MM.1S (cell line): ENCODE measurements at regions not wholly inside any gene's neighbourhood (a gene's known extent, or its start where the extent isn't known, plus 50 kb on each side); places are given as distances from the start of the nearest gene placed in this dataset.

Experiments used
- DNase-seq: peaks from one replicate; pipeline ENCODE4 v3.0.0-alpha.2; 2015
- H2AFZ ChIP-seq: fragments of 300-600 bp; sonication (generic); 2 replicates; pipeline ENCODE4 v1.6.0; 2016; ENCODE audit warnings: antibody characterized with exemption, low read length
- H3F3A ChIP-seq: fragments of 300-600 bp; sonication (generic); 2 replicates; pipeline ENCODE4 v1.6.1; 2016; ENCODE audit warnings: mild to moderate bottlenecking, antibody characterized with exemption, low read length, moderate library complexity, mixed read lengths; ENCODE audit not compliant: insufficient read depth
- H3K27ac ChIP-seq: fragments of 300-600 bp; sonication (generic); 2 replicates; pipeline ENCODE4 v1.5.1; 2016; ENCODE audit warnings: mild to moderate bottlenecking, low read length
- H3K27me3 ChIP-seq: fragments of 300-600 bp; sonication (generic); replicated peaks from 2 replicates; pipeline ENCODE4 v1.6.0; 2016; ENCODE audit warnings: low read length; ENCODE audit not compliant: insufficient read depth
- H3K36me3 ChIP-seq: fragments of 300-600 bp; sonication (generic); replicated peaks from 2 replicates; pipeline ENCODE4 v1.6.1; 2016; ENCODE audit warnings: mild to moderate bottlenecking, low read length, mixed read lengths; ENCODE audit not compliant: insufficient read depth
- H3K4me1 ChIP-seq: fragments of 300-600 bp; sonication (generic); 2 replicates; pipeline ENCODE4 v1.6.1; 2016; ENCODE audit warnings: low read length, mixed read lengths
- H3K4me2 ChIP-seq: fragments of 300-600 bp; sonication (generic); 2 replicates; pipeline ENCODE4 v1.6.0; 2016; ENCODE audit warnings: low read depth, low read length
- H3K4me3 ChIP-seq: fragments of 300-600 bp; sonication (generic); 2 replicates; pipeline ENCODE4 v1.5.1; 2016; ENCODE audit warnings: low read length, mixed read lengths
- H3K79me2 ChIP-seq: fragments of 300-600 bp; sonication (generic); 2 replicates; pipeline ENCODE4 v1.6.1; 2016; ENCODE audit warnings: mixed run types, low read length, mixed read lengths
- H3K9ac ChIP-seq: fragments of 300-600 bp; sonication (generic); 2 replicates; pipeline ENCODE4 v1.6.1; 2016; ENCODE audit warnings: low read length, mixed read lengths
- H3K9me2 ChIP-seq: fragments of 300-600 bp; sonication (generic); replicated peaks from 2 replicates; pipeline ENCODE4 v1.6.1; 2016; ENCODE audit warnings: mild to moderate bottlenecking, low read length, mixed read lengths; ENCODE audit not compliant: insufficient read depth
- H3K9me3 ChIP-seq: fragments of 300-600 bp; sonication (generic); replicated peaks from 2 replicates; pipeline ENCODE4 v1.6.1; 2016; ENCODE audit warnings: mild to moderate bottlenecking, low read length, mixed read lengths; ENCODE audit not compliant: insufficient read depth
- H4K20me1 ChIP-seq: fragments of 300-600 bp; sonication (generic); 2 replicates; pipeline ENCODE4 v1.6.1; 2016; ENCODE audit warnings: mild to moderate bottlenecking, low read length, moderate library complexity, mixed read lengths; ENCODE audit not compliant: insufficient read depth
- CTCF ChIP-seq: fragments of 300-600 bp; sonication (generic); IDR thresholded peaks from 2 replicates; pipeline ENCODE4 v1.5.1; 2016; ENCODE audit warnings: antibody characterized with exemption, low read length, mixed read lengths
- EZH2 ChIP-seq: fragments of 300-600 bp; sonication (generic); optimal IDR thresholded peaks from 2 replicates; pipeline ENCODE3; 2017; ENCODE audit warnings: low read depth, mild to moderate bottlenecking, antibody characterized with exemption, low read length, mixed read lengths
- EZH2phosphoT487 ChIP-seq: fragments of 300-600 bp; sonication (generic); IDR thresholded peaks from 2 replicates; pipeline ENCODE4 v1.6.1; 2018; ENCODE audit warnings: antibody characterized with exemption, low read length

DNA sequence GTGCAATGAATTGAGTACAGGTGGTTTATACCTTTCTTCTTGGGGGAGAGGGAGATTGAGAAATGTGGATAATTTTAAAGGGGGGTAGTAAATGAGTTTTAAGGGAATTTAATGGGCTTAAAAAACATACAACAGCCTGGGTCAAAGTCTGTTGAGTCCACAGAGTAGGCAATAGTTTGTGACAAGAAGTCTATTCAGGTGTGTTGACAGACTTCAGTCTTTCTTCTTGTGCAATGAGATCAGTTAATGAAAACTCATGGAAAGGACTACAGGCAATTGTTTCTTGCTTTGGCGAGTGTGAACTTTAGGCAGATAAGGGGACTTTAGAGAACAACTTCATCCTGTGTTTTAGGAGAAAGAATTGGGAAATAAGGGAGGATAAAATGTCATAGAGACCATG is 507.8 kb upstream of the CA10 start:
- H3K27ac ChIP-seq, result no peak overlapping the region
- no peaks in the 10 kb centered on the region for H3K4me1 ChIP-seq
- H3K27me3 ChIP-seq, result no peaks in the 10 kb centered on the region
- no peak for TF ChIP-seq EZH2
- no peak for TF ChIP-seq CTCF
- no peak for TF ChIP-seq EZH2phosphoT487
- DNase-seq, result no peak
- H3K79me2 ChIP-seq, result no peaks in the 10 kb centered on the region
- H3K4me3 ChIP-seq, result no peak overlapping the region
- no peak overlapping the region for H2AFZ ChIP-seq
- no peaks in the 10 kb centered on the region for H3F3A ChIP-seq
- no peaks in the 10 kb centered on the region for H3K9me3 ChIP-seq
- no peaks in the 10 kb centered on the region for H3K36me3 ChIP-seq
- no peaks in the 10 kb centered on the region for H3K9me2 ChIP-seq
- H3K4me2 ChIP-seq, result no peak overlapping the region
- H3K9ac ChIP-seq, result no peak overlapping the region
- H4K20me1 ChIP-seq, result no peaks in the 10 kb centered on the region

DNA sequence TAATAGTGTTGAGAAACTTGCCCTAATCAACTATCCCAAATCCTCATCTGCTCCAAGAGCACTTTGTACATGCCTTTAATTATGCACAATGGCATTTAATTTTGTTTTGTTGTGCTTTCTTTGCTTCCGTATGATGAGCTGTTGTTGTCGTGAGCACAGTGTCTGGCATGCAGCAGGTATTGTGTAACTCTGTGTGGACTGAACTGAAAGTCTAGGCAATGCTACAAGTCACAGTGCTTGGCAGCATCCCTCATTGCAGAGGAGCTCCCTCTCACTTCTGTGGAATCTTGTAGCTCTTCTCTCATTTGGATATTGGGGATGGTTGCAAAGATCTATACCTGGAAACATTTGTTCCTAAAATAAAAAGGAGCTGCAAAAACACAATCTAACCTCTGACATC is 502.2 kb upstream of the CA10 start:
- H3K4me1 ChIP-seq, result no peaks in the 10 kb centered on the region
- no peaks in the 10 kb centered on the region for H3F3A ChIP-seq
- H3K4me3 ChIP-seq, result no peak overlapping the region
- H3K9ac ChIP-seq, result no peak overlapping the region
- H3K9me3 ChIP-seq, result no peaks in the 10 kb centered on the region
- H2AFZ ChIP-seq, result no peak overlapping the region
- H3K36me3 ChIP-seq, result no peaks in the 10 kb centered on the region
- H3K9me2 ChIP-seq, result no peaks in the 10 kb centered on the region
- H3K79me2 ChIP-seq, result no peaks in the 10 kb centered on the region
- no peaks in the 10 kb centered on the region for H3K27me3 ChIP-seq
- H3K27ac ChIP-seq, result no peak overlapping the region
- TF ChIP-seq EZH2phosphoT487, result no peak
- no peak for TF ChIP-seq EZH2
- TF ChIP-seq CTCF, result no peak
- H3K4me2 ChIP-seq, result no peak overlapping the region
- no peak for DNase-seq
- no peaks in the 10 kb centered on the region for H4K20me1 ChIP-seq

DNA sequence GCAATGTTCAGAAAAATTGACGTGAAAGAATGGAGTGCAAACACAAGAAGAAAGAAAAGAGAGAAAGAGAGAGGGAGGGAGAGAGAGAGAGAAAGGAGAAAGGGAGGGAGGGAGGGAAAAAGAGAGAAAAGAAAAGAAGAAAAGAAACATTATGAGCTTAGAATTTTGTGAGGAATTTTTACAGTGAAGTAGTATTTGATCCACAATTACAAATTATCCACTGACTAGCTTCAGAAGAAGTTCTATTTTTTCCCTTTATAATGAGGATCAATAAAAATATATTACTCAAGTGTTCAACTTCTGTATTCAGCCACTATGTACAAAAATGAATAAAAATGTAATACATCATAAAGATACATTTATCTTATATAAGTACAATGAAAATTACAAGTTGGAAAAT is 494.5 kb upstream of the CA10 start:
- Histone ChIP-seq H2AFZ (no peak overlapping the region), H3K4me2 (no peak overlapping the region), H3K9me3 (no peaks in the 10 kb centered on the region), H3K9ac (no peak overlapping the region), H3K79me2 (no peaks in the 10 kb centered on the region), H3K4me1 (no peaks in the 10 kb centered on the region), H3F3A (no peaks in the 10 kb centered on the region), H3K9me2 (no peaks in the 10 kb centered on the region), H3K27me3 (no peaks in the 10 kb centered on the region), H3K36me3 (no peaks in the 10 kb centered on the region), H3K27ac (no peak overlapping the region), H3K4me3 (no peak overlapping the region), H4K20me1 (no peaks in the 10 kb centered on the region)
- TF ChIP-seq CTCF (no peak), EZH2 (no peak), EZH2phosphoT487 (no peak)
- no peak for DNase-seq
